ENCODE measurements at regions not wholly inside any gene's neighbourhood (a gene's known extent, or its start where the extent isn't known, plus 50 kb on each side); places are given as distances from the start of the nearest gene placed in this dataset.

DNA sequence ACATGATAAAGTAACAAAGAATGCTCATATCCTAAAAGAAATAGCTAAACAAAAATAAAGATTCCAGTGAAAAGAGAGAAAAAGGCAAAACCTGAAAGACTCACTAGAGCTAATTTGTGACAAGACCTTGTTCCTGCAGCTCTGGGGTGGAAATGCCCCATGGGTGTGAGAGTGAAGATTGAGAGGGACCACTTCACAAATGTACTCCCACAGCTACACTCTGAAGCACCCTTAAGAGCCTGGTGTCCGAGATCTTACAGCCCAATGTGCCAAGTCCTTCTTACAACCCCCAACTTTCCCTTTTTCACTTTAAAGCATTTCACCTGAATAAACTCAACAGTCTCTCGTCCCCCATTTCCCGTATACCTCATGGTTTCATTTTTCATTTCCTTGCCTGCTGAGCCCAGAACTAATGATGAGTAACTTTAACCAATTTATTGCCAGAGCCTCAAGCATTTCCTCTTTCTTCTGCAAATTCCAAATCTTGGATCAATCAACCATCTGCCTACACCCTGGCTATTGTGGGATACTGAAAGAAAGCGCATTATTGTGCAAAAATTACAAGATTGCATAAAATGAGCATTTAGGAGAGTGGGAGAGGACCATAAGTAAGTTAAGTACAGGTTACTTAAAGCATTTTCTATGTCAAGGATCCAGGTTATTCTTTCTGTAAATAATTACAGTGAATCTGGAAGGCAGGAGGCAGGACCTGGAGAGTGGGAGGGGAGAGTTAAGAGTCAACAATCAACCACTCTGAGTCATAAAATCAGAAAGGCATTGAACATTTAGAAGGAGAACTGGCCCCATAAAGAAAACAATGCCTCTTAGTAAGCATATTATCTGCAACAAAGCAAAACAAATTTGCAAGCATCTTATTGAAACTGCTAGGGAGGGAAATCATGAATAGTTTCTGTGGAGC is 804.4 kb upstream of the CELF4 start:
- no peak for DNase-seq

DNA sequence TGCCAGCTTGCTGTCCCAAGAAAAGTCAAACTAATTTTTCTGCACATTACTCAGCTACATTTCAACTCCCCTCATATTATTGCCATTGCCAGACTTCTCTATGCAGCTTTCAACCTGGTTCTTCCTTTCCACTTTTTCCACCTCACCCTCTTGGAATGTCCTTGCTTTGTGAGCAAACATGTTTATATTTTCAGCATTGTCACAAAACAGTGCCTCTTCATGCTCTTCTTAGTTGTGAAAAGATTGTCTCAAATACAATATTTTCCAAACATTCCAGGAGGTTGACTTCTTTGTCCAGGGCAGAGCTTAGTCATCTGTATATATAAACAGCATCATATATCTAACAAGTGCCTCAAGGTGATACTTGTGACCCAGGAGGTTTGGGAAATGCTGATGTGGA is 803.3 kb upstream of the CELF4 start:
- DNase-seq = no peak

DNA sequence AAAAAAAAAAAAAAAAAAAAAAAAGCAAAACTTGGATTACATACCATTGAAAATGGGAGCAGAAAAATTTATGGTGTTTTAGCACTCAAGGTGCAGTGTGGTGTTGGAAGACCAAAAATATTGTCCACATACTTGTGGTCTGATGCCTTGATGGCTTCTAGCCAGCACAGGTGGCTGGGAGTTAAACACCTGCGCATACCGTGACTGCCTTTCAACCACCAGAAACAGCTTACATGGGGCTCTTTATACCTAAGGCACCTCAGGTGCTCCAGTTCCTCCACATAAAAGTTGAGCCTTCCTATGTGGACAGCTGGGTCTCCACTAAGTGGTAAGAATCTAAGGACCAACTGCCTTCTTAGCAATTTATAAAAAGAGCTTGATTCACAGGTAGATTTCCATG is 802.6 kb upstream of the CELF4 start:
- no peak for DNase-seq

DNA sequence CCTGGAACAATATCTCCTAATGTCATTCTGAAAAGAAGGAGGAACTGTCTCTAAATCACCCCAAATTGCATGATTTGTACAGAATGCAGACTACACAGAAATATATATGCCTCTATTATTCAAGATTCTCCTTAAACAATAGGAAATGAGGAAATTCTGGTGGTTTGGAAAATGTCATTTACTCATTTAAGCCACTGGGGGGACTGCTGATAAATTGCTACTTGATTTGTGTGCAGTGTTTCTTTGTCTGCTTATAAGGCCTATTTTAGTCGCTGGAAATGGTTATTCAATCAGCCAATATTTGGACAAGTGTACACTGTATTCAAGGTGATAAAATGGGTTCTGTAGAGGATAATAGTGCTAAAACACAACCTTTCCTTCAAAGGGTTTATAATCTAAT is 801.9 kb upstream of the CELF4 start:
- DNase-seq = no peak

DNA sequence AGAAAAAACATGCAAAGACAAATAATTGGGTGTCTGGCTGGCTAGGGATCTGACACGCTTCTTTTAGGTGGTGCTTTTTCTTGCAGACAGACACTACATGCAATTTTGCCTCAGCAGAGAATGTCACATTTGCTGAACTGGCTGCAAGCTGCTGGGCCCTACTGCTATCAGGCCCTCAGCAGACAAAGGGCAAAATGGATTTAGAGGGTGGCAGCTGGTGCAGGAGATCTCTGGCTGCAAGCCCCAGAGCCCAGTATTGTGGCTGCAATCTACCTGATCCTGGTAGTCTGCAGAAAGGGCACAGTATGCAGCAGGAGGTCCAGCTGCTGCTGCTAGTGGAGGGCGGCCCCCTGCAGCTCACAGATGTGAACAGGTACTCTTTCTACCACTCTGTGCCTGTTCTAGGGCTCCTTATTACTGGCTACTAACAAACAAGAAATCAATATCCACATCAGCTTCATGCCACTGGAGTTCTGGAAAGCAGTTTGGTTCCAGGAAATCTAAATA is 796.7 kb upstream of the CELF4 start:
- peak; percentile 25 for DNase-seq

DNA sequence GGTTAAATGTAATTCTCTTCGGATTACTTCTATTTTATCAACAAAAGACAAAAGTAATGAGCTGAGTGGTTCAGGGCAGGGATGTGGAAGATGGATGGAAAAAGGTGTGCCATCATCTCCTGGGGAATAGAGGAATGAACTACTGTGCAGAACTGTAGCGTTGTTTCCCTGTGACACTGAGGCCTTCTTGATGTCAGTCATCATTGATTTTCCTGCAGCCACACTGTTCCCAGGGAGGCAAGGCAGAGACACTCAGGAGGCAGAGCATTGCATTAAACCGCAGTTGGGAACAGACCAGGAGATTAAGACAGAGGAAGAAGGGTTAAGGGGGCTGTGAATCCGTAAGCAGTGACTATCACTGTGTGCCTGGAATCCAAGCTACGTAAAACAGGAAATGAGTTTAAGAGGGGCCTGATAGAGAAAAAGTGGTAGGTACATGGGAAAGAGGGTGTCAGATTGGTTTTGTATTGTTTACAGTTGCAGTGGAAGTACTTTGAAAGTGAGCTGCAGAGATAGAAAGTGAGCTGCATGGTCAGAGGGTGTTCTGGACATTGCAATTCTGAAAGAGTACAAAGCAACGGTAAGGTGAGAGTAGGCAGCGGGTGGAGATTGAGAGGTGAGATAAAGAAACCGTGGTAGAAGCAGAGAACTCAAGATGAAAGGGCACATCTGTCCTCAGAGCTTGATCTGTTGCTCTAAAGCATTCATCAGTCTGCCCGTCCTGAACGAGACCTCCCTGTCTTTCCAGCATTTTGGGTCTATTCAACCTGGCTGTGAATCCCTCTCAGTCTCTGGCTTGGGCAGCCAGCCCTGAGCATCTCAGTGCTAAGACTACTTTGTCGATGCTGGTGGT is 793.4 kb upstream of the CELF4 start:
- DNase-seq = no peak

DNA sequence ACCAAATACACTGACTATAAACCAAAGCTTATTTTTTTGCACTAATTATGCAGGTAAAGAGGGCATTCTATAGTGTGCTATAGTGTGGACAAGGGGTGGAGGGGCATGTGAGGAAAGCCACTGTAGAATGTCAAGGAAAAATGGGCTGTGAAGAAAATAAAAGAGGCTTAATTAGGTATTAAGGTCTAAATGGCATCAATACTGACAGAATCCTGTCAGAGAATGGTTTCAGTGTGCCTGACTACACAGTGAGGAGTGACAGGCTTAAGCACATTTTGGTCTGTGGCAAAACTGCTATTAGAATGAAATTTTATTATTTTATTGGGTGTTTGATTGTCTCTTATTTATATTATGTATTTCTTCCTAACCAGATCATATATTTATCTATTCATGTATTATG is 787.6 kb upstream of the CELF4 start:
- no peak for DNase-seq

DNA sequence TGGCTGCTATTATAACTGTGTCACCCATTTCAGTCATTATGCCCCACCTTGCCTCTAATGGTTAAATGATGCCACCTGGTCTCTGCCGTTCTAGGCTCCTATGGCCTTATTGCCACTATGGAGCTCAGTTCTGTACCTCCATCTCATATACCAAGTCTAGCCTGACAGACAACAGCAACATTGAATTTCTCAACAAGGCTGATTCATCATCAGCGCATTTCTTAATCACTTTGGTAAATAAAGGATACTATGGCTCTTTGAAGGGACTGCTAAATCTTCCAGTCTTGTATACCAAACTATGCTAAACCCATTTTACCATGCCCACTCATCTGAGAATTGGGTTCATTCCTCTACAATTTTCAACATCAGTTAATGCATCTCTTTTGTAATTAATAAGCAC is 784.5 kb upstream of the CELF4 start:
- no peak for DNase-seq

DNA sequence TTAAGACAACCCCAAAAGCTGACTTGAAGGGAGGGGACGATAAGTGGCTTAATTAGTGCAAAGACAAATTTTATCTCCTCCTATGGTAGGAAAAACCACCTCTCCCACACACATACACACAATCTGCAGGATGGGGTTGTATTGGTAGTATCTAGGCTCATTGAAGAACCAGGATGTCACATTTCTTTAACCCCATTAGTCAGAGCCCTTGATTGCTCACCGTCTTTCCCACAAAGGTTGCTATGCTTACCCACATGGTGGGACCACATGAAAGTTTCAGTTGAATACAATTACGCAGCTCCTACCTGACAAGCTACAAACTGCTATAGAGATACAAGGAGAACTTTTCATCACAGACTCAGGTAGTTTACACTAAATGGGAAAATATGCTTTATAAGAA is 765.0 kb upstream of the CELF4 start:
- no peak for DNase-seq

DNA sequence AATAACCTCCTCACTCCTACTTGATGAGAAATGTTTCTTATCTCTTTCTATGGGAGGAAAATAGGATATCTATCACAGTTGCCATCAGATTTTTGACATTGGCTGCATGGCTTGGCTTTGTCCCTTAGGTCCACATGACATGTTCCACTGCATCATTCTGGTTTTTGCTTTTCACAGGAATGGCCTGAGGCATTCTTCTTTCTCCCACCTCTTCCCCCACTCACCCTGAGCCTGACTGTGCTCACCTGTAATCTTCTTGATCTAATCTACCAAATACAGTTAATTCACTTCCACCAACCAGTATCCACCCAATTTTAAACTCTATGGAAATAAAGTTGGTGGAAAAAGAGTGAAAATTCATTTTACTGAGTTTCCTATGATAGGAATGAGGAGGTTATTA is 763.5 kb upstream of the CELF4 start:
- DNase-seq = no peak

DNA sequence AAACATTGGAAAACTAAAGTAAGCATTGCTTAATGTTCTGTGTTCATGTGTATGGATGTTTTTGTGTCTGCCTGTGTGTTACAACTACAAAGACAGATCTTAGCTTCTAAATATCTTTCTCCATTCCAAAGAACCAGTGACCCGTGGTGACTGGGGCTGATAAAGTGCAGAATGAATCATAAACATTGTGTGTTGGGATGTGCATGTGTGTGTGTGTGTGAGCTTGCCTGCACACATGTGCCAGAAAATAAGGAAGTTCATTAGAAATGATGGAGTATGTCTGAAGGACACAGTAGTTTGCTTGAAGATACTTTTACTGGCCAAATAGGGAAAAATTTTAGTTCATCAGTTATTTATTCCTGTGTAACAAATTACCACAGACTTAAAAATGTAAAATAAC is 756.6 kb upstream of the CELF4 start:
- DNase-seq = no peak

DNA sequence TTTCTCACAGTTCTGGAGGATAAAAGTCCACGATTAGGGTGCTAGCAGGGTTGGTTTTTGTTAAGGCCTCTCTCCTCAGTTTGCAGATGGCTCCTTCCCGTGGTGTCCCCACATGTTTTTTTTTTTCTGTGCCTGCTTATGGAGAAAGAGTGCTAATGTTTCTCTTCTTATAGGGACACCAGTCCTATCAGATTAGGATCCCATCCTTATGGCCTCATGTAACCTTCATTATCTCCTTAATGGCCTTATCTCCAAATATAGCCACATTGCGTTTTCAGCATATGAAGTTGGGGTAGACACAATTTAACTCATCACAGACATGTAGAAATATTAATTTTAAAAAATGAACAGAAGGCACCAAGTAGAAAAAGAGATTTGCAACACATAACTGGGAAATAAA is 755.7 kb upstream of the CELF4 start:
- no peak for DNase-seq

DNA sequence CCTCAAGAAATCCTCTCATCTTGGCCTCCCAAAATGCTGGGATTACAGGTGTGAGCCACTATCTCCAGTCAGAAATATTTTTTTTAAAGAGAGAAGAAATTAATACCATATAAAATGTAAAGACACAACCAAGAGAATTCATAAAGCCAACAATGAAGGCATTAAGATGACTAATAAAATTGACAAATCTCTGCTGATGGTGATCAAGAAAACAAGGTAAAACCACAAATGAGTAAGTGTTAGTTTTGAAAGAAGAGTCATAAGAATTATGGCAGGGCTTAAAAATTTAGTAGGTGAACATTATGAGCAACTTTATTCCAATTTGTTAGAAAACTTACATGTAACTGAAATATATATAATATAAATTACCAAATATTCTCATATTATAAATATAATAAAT is 752.8 kb upstream of the CELF4 start:
- DNase-seq = no peak

DNA sequence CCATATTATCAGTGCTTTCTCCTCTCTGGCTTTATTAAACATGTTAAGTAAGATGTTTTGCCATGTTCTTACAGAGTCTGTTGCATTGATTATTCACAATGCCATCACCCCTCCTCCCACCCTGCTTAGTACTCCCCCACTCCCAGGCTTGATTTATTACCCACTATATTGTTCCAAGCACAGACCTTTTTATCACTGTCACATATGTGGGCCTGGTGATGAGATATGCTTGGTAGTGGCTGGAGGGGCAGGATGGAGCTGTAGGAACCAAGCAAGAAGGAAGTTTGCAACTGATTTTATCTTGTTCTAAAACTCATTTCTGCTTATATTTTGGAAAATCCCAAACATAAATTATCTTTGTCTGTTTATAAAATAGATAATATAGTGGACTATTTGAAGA is 748.2 kb upstream of the CELF4 start:
- no peak for DNase-seq

DNA sequence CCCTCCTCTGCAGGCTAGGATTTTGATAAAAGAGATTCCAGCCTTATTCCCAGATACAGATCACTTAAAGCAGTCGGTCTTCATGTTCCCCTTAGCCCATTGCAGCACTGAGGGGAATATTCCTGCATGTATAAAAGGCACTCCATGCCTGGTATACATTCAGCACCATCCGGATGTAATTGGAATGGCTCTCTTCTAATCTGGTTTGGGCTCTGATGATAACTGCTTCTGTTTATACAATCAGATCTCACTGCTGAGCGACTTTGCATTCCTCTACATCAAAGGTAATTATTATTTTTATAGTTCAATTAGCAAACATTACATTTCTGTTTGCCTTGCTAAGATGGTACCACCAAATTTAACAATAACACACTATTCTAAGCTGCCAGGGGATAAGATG is 746.9 kb upstream of the CELF4 start:
- no peak for DNase-seq

DNA sequence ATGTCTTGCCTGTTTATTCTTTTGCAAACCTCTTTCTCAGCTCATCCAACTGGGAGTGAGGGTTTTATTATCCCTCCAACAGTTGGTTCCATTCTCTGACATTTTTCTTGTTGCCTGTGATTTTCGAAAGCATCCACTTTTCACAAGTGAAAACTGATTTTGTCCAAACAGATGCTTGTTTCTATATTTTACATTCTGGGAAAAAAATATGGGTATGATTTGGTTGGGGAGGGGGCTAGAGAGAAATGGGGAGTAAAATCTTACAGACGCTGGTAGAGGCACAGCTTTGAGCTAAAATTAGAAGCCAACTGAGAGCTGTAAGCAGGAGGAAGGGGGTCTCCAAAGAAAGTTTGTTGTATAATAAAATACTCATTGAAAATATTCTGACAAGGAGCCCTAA is 745.3 kb upstream of the CELF4 start:
- DNase-seq = no peak

DNA sequence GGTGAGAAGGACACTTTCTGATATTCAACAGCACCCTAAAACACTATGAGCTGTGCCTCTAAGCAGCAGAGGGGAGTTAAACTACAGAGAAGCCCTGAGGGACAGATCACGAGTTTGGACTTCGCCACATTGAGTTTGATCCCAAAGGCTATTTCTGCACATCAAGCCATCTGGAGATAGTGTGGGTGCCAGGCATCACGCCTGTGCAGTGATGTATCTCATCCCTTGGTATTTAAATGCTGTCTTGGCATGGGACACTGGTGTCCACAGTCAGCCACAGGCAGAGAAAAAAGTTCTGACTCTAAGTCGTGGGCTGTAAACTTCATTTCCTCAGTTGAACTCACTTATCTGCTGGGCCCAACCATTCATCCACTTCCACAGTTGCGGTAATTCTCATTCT is 742.3 kb upstream of the CELF4 start:
- no peak for DNase-seq

DNA sequence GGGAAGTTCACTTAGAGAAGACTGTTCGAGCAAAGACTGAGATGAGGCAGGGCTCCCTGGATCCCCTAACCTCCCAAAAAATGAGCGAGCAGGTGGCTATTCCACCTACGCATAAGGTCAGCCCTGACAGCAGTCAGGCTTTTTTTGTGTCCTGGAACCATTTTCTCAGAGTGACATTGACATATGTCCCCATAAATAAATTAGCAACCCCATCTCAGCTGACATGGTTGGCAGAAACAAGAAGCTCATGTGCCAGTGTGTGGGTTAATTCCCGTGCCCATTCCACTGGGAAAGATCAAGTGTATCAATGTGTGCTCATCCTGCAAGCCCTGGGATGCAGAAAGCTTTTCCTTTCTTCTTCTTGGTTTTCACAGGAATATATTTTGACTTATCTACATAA is 740.4 kb upstream of the CELF4 start:
- no peak for DNase-seq

DNA sequence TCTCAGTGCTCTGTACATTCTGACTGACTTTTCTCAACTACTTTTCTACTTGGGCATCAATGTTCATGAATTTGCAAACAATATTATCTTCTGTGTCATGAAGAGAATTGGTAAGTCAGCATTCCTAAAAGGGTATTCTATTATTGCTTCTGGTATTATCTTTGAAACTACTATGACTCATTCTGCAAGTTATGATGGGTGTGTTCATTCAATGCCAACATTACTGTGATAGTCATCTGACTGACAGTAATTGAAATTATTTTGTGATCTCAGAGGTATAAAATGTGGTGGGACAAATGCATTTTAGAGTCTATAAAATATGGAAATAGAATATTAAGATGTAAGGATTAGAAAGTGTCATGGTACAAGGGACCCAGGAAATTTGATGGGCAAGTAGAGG is 736.0 kb upstream of the CELF4 start:
- no peak for DNase-seq

DNA sequence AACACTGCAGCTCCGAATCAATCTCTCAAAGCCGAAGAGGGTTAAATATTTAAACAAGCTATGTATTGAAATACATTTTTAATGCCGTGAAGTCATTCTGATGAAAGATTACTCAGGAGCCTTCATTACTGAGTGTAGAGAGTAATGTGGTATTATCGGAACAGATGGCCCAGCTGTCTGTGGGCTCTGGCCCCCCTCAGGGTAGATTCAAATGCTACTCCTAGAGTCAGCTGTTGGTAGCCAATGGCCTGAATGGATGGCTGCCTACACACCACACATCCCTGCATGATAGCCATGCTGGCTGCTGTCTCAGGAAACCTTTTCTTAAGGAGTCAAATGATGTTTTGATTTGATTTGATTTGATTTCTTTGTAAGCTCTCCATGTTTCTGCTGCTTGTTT is 732.3 kb upstream of the CELF4 start:
- peak; percentile 63 for DNase-seq

DNA sequence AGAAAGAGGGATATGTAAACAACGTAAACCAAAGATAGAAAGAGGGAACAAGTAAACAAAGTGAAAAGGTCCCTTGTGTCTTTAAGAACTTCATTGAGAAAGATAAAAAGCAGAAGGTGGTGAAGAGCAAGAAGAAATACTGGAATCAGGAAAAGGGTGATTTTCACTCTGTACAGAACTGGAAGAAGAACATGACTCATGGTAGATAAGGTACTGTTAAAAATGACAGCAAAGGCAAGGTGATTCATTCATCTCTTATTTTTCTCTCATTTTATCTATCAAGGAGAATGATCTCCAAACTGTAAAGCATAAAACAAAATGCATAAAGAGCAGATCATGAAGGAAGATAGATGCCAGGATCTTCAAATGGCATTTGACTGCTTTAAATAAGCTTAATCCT is 724.6 kb upstream of the CELF4 start:
- DNase-seq = no peak

DNA sequence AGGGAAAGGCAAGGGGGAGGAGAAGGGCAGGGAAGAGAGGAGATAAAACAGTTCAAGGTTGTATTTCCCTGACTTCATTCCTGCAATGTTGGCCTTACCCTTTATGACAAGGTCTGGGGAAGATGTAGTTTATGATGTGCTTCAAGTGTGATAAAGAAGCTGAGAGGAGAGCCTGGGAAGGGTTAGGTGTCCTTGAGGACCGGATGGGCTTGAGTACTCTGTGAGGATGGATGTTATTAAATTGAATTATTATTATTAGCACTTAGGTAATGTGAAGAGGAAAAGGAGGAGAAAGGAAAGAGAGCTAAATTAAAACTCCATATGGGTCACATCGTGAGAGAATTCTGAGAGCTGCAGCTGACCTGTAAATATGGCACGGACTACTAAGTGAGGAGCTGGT is 719.4 kb upstream of the CELF4 start:
- DNase-seq = no peak

DNA sequence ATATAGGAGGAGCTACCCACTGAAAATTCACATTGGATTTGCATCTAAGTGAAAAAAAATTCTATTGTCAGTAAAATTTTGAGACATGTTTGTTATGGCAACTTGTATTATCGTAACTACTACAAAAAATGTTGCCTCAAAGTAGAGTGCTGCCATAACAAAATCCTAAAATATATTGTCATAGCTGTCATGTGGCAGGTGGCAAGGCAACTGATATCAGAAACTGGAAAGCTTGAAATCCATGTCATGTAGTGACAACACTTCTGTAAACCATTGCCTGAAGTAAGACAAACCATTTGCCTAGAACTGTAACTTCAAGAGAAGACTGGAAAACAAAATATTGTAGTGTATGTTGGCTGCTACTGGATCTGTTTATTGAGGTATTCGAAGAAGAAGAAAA is 697.5 kb upstream of the CELF4 start:
- no peak for DNase-seq

DNA sequence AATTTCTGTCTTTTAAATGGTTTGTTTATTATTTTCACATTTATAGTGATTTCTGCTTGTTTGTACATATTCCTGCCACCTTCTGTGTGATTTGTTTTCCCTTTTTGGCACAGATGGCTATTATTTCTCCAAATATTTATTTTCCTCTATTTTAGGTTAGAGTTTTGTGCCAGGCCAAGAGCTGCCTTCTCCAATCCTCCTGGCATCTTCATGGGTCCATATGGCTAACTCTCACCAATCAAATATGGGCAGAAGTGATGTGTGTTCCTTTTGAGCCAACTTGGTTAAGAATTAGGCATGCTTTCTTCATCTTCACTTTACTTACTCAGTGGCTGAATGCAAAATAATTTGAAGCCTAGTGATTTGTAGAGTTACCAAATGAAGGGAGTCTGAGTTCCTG is 697.1 kb upstream of the CELF4 start:
- no peak for DNase-seq

All from NCI-H1694 (cell line).